Endodermal cell (in vitro differentiated cells): ENCODE measurements at regions not wholly inside any gene's neighbourhood (a gene's known extent, or its start where the extent isn't known, plus 50 kb on each side); places are given as distances from the start of the nearest gene placed in this dataset.

ENCODE experiments used
- DNase-seq: peaks from one replicate; pipeline ENCODE4 v3.0.0-alpha.2; 2017
- H3K27ac ChIP-seq: 2 replicates; pipeline ENCODE4 v1.5.1; 2013; ENCODE audit warnings: mild to moderate bottlenecking, low read depth, low read length, moderate library complexity
- H3K27me3 ChIP-seq: 2 replicates; pipeline ENCODE4 v1.6.1; 2013; ENCODE audit warnings: mild to moderate bottlenecking, low read length, moderate library complexity; ENCODE audit not compliant: insufficient read depth, control insufficient read depth, poor library complexity, severe bottlenecking
- H3K36me3 ChIP-seq: 2 replicates; pipeline ENCODE4 v1.7.0; 2013; ENCODE audit warnings: mild to moderate bottlenecking, low read length, moderate library complexity; ENCODE audit not compliant: control insufficient read depth, insufficient read depth
- H3K4me1 ChIP-seq: one replicate; pipeline ENCODE4 v1.7.0; 2013; ENCODE audit warnings: low read length; ENCODE audit not compliant: control insufficient read depth, insufficient read depth
- H3K4me3 ChIP-seq: 2 replicates; pipeline ENCODE4 v1.5.1; 2013; ENCODE audit warnings: mild to moderate bottlenecking, low read length, moderate library complexity
- H3K9ac ChIP-seq: 2 replicates; pipeline ENCODE4 v1.6.1; 2013; ENCODE audit warnings: mild to moderate bottlenecking, low read length, moderate library complexity; ENCODE audit not compliant: poor library complexity, severe bottlenecking; ENCODE audit errors: extremely low read depth
- H3K9me3 ChIP-seq: 2 replicates; pipeline ENCODE4 v1.6.1; 2013; ENCODE audit warnings: mild to moderate bottlenecking, low read length, moderate library complexity; ENCODE audit not compliant: control insufficient read depth
- H3K27ac Mint-ChIP-seq: 2 replicates; pipeline ENCODE4 v1.8.0; 2020; ENCODE audit warnings: mixed read lengths
- H3K27me3 Mint-ChIP-seq: 2 replicates; pipeline ENCODE4 v1.8.0; 2021; ENCODE audit warnings: mild to moderate bottlenecking, mixed read lengths; ENCODE audit not compliant: insufficient read depth
- H3K36me3 Mint-ChIP-seq: 2 replicates; pipeline ENCODE4 v1.8.0; 2020; ENCODE audit warnings: low read depth, mixed read lengths
- H3K4me1 Mint-ChIP-seq: 2 replicates; pipeline ENCODE4 v1.8.0; 2020; ENCODE audit warnings: mixed read lengths
- H3K4me3 Mint-ChIP-seq: 2 replicates; pipeline ENCODE4 v1.8.0; 2020; ENCODE audit warnings: mild to moderate bottlenecking, moderate library complexity, mixed read lengths
- H3K9me3 Mint-ChIP-seq: 2 replicates; pipeline ENCODE4 v1.8.0; 2020; ENCODE audit warnings: mild to moderate bottlenecking, mixed read lengths
- CTCF ChIP-seq: fragments of 200-600 bp; sonication (generic); conservative IDR thresholded peaks from 2 replicates; pipeline ENCODE4 v1.5.0; 2021; ENCODE audit warnings: antibody characterized with exemption, mild to moderate bottlenecking
- WGBS, 2 experiments: methylation state at CpG; one replicate each; pipeline versions ENCODE4 v1.1.5 to v1.1.7; 2013; ENCODE audit warnings: missing lambda C conversion rate in 2 of 2, mixed read lengths in 1 of 2; ENCODE audit not compliant: insufficient coverage in 1 of 2, insufficient read length in 1 of 2; 5-methylcytosine and 5-hydroxymethylcytosine counted together

- 93 to 98% methylated on average over 3 of the region's 3 CpGs for WGBS, 2 experiments
- peaks cover 9% of the 10 kb centered on the region for H3K4me1 Mint-ChIP-seq
Observed at GRCh38 chr2:217695033-217695520, 307.7 kb downstream of the TNS1 start.

GRCh38 chr2:217694291-217694690 is 308.5 kb downstream of the TNS1 start:
- Histone ChIP-seq H3K27me3 (peaks cover 6% of the 10 kb centered on the region), H3K36me3 (no peaks in the 10 kb centered on the region), H3K4me3 (no peak overlapping the region), H3K4me1 (peaks cover 8% of the 10 kb centered on the region), H3K27ac (no peak overlapping the region), H3K9ac (no peak overlapping the region), H3K9me3 (no peaks in the 10 kb centered on the region)
- no peaks in the 10 kb centered on the region for H3K36me3 Mint-ChIP-seq
- WGBS, 2 experiments = 100% methylated on average over 1 of the region's 1 CpG
- peaks cover 9% of the 10 kb centered on the region for H3K4me1 Mint-ChIP-seq
- H3K9me3 Mint-ChIP-seq = peaks cover 3% of the 10 kb centered on the region
- H3K27me3 Mint-ChIP-seq = peaks cover 72% of the 10 kb centered on the region
- no peak overlapping the region for H3K27ac Mint-ChIP-seq
- no peak for TF ChIP-seq CTCF
- no peak overlapping the region for H3K4me3 Mint-ChIP-seq
- no peak for DNase-seq

More at GRCh38 chr2:217695033-217695520, 307.7 kb downstream of the TNS1 start:
- peak; percentile 0 for DNase-seq
- no peak overlapping the region for H3K4me3 ChIP-seq
- H3K9me3 Mint-ChIP-seq = peaks cover 3% of the 10 kb centered on the region
- no peaks in the 10 kb centered on the region for H3K36me3 Mint-ChIP-seq
- H3K27ac Mint-ChIP-seq = no peak overlapping the region
- no peak overlapping the region for H3K9ac ChIP-seq
- TF ChIP-seq CTCF = no peak
- H3K27ac ChIP-seq = no peak overlapping the region
- H3K4me3 Mint-ChIP-seq = no peak overlapping the region
- H3K36me3 ChIP-seq = no peaks in the 10 kb centered on the region
- H3K27me3 Mint-ChIP-seq = peaks cover 73% of the 10 kb centered on the region
- H3K4me1 ChIP-seq = peaks cover 8% of the 10 kb centered on the region
- H3K9me3 ChIP-seq = no peaks in the 10 kb centered on the region
- peaks cover under 1% of the 10 kb centered on the region for H3K27me3 ChIP-seq

- Mint-ChIP-seq H3K4me1 (peaks cover 9% of the 10 kb centered on the region), H3K27me3 (peaks cover 73% of the 10 kb centered on the region), H3K9me3 (peaks cover 3% of the 10 kb centered on the region), H3K4me3 (no peak overlapping the region), H3K27ac (no peak overlapping the region), H3K36me3 (no peaks in the 10 kb centered on the region)
- Histone ChIP-seq H3K27ac (no peak overlapping the region), H3K36me3 (no peaks in the 10 kb centered on the region), H3K4me1 (peaks cover 8% of the 10 kb centered on the region), H3K4me3 (no peak overlapping the region), H3K9ac (no peak overlapping the region), H3K27me3 (peaks cover 8% of the 10 kb centered on the region), H3K9me3 (no peaks in the 10 kb centered on the region)
- no peak for TF ChIP-seq CTCF
- DNase-seq = no peak
- WGBS, 2 experiments = 100% methylated on average over 1 of the region's 1 CpG; no CpG with 5 or more reads in 1 of the 2 experiments
Observed at GRCh38 chr2:217693363-217693762, 309.4 kb downstream of the TNS1 start.
